Skeletal muscle cell (primary cell): ENCODE measurements at regions not wholly inside any gene's neighbourhood (a gene's known extent, or its start where the extent isn't known, plus 50 kb on each side); places are given as distances from the start of the nearest gene placed in this dataset.

Source experiments
- DNase-seq: peaks from one replicate; pipeline ENCODE4 v3.0.0-alpha.2; 2010; ENCODE audit warnings: low read depth
- H3K4me3 ChIP-seq: 2 replicates; pipeline ENCODE4 v1.5.1; 2011; ENCODE audit warnings: low read depth, mild to moderate bottlenecking, control low read depth, low read length, moderate library complexity

GRCh38 chr4:41420541-41420940, 117.4 kb upstream of the LIMCH1 start:
- DNase-seq: no peak
- no peak overlapping the region for H3K4me3 ChIP-seq

- DNase-seq: no peak
- H3K4me3 ChIP-seq: no peak overlapping the region
Measured at GRCh38 chr4:41423117-41423516, 114.8 kb upstream of the LIMCH1 start.

- DNase-seq: no peak
- H3K4me3 ChIP-seq: no peak overlapping the region
Measured at GRCh38 chr4:41424522-41424921, 113.4 kb upstream of the LIMCH1 start.

GRCh38 chr4:41425650-41426049, 112.3 kb upstream of the LIMCH1 start:
- H3K4me3 ChIP-seq: no peak overlapping the region
- DNase-seq: no peak

GRCh38 chr4:41426539-41426938, 111.4 kb upstream of the LIMCH1 start:
- H3K4me3 ChIP-seq: no peak overlapping the region
- DNase-seq: no peak

GRCh38 chr4:41427306-41427882, 110.6 kb upstream of the LIMCH1 start:
- no peak for DNase-seq

GRCh38 chr4:41427931-41428600, 109.9 kb upstream of the LIMCH1 start:
- DNase-seq: no peak
- no peak overlapping the region for H3K4me3 ChIP-seq

More at GRCh38 chr4:41427306-41427882, 110.6 kb upstream of the LIMCH1 start:
- no peak overlapping the region for H3K4me3 ChIP-seq

GRCh38 chr4:41428601-41429279, 109.2 kb upstream of the LIMCH1 start:
- H3K4me3 ChIP-seq: no peak overlapping the region
- DNase-seq: no peak

GRCh38 chr4:41429280-41429669, 108.7 kb upstream of the LIMCH1 start:
- no peak overlapping the region for H3K4me3 ChIP-seq
- no peak for DNase-seq

- DNase-seq: no peak
- no peak overlapping the region for H3K4me3 ChIP-seq
Measured at GRCh38 chr4:41430792-41431191, 107.2 kb upstream of the LIMCH1 start.

GRCh38 chr4:41431276-41431675, 106.7 kb upstream of the LIMCH1 start:
- DNase-seq: no peak
- H3K4me3 ChIP-seq: no peak overlapping the region

GRCh38 chr4:41432219-41432618, 105.7 kb upstream of the LIMCH1 start:
- H3K4me3 ChIP-seq: no peak overlapping the region
- no peak for DNase-seq

GRCh38 chr4:41432881-41433280, 105.1 kb upstream of the LIMCH1 start:
- DNase-seq: peak; percentile 8
- H3K4me3 ChIP-seq: no peak overlapping the region

GRCh38 chr4:41433361-41433760, 104.6 kb upstream of the LIMCH1 start:
- no peak for DNase-seq
- no peak overlapping the region for H3K4me3 ChIP-seq

- H3K4me3 ChIP-seq: no peak overlapping the region
Measured at GRCh38 chr4:41435510-41435909, 102.4 kb upstream of the LIMCH1 start.

GRCh38 chr4:41436419-41436818, 101.5 kb upstream of the LIMCH1 start:
- H3K4me3 ChIP-seq: no peak overlapping the region
- no peak for DNase-seq

More at GRCh38 chr4:41435510-41435909, 102.4 kb upstream of the LIMCH1 start:
- no peak for DNase-seq

GRCh38 chr4:41437111-41437536, 100.8 kb upstream of the LIMCH1 start:
- DNase-seq: no peak
- H3K4me3 ChIP-seq: no peak overlapping the region

- no peak overlapping the region for H3K4me3 ChIP-seq
- DNase-seq: no peak
Measured at GRCh38 chr4:41438931-41439297, 99.0 kb upstream of the LIMCH1 start.

- no peak for DNase-seq
Measured at GRCh38 chr4:41442810-41443209, 95.1 kb upstream of the LIMCH1 start.

GRCh38 chr4:41443340-41444079, 94.4 kb upstream of the LIMCH1 start:
- DNase-seq: no peak
- H3K4me3 ChIP-seq: no peak overlapping the region

More at GRCh38 chr4:41442810-41443209, 95.1 kb upstream of the LIMCH1 start:
- H3K4me3 ChIP-seq: no peak overlapping the region
